ENCODE measurements at regions not wholly inside any gene's neighbourhood (a gene's known extent, or its start where the extent isn't known, plus 50 kb on each side); places are given as distances from the start of the nearest gene placed in this dataset.

GRCh38 chr6:12649325-12649724 is 67.2 kb upstream of the PHACTR1 start:
- TF ChIP-seq CTCF (conservative IDR thresholded peaks at IDR 0.05) (no peak), ZFX (IDR thresholded peaks at IDR 0.05) (no peak)

Measured in C4-2B (cell line).